Cardiac muscle cell (in vitro differentiated cells and primary cell): ENCODE measurements at regions not wholly inside any gene's neighbourhood (a gene's known extent, or its start where the extent isn't known, plus 50 kb on each side); places are given as distances from the start of the nearest gene placed in this dataset.

Experiments
- DNase-seq, 2 donors: peaks; one replicate each; pipeline versions ENCODE4 v3.0.0 to v3.0.0-alpha.2; 2010 to 2017; ENCODE audit warnings: low read depth in 1 of 2, low spot score in 1 of 2
- H3K27ac ChIP-seq: fragments of 200-600 bp; sonication (generic); 2 replicates; pipeline ENCODE4 v1.5.1; 2016
- H3K27me3 ChIP-seq: fragments of 200-600 bp; sonication (generic); 2 replicates; pipeline ENCODE4 v1.6.0; 2016; ENCODE audit warnings: control low read depth
- H3K36me3 ChIP-seq: fragments of 200-600 bp; sonication (generic); 2 replicates; pipeline ENCODE4 v1.5.1; 2016; ENCODE audit warnings: control low read depth
- H3K4me1 ChIP-seq: fragments of 200-600 bp; sonication (generic); 2 replicates; pipeline ENCODE4 v1.8.1; 2017; ENCODE audit warnings: low read depth, mild to moderate bottlenecking, mixed run types
- H3K4me3 ChIP-seq: fragments of 200-600 bp; sonication (generic); 2 replicates; pipeline ENCODE4 v1.5.1; 2016; ENCODE audit warnings: mild to moderate bottlenecking
- H3K9me3 ChIP-seq: fragments of 200-600 bp; sonication (generic); 2 replicates; pipeline ENCODE4 v1.5.1; 2017; ENCODE audit warnings: low read depth, mild to moderate bottlenecking, control low read depth
- TF ChIP-seq, protein P1 (sequence below): IDR thresholded peaks from 2 replicates; pipeline ENCODE4 v1.5.1; 2012; ENCODE audit warnings: low read depth, mild to moderate bottlenecking, low read length

- no peak overlapping the region for H3K27ac ChIP-seq
- H3K27me3 ChIP-seq = no peaks in the 10 kb centered on the region
- no peaks in the 10 kb centered on the region for H3K36me3 ChIP-seq
- no peak for DNase-seq
- no peaks in the 10 kb centered on the region for H3K9me3 ChIP-seq
- TF ChIP-seq, protein P1, sequence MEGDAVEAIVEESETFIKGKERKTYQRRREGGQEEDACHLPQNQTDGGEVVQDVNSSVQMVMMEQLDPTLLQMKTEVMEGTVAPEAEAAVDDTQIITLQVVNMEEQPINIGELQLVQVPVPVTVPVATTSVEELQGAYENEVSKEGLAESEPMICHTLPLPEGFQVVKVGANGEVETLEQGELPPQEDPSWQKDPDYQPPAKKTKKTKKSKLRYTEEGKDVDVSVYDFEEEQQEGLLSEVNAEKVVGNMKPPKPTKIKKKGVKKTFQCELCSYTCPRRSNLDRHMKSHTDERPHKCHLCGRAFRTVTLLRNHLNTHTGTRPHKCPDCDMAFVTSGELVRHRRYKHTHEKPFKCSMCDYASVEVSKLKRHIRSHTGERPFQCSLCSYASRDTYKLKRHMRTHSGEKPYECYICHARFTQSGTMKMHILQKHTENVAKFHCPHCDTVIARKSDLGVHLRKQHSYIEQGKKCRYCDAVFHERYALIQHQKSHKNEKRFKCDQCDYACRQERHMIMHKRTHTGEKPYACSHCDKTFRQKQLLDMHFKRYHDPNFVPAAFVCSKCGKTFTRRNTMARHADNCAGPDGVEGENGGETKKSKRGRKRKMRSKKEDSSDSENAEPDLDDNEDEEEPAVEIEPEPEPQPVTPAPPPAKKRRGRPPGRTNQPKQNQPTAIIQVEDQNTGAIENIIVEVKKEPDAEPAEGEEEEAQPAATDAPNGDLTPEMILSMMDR = no peak
- H3K4me1 ChIP-seq = no peaks in the 10 kb centered on the region
- no peak overlapping the region for H3K4me3 ChIP-seq
These were observed 54.5 kb upstream of the TAGAP start for GRCh38 chr6:159099276-159099675.

GRCh38 chr6:159098636-159099106 is 53.9 kb upstream of the TAGAP start:
- no peak overlapping the region for H3K27ac ChIP-seq
- H3K4me3 ChIP-seq = no peak overlapping the region
- H3K27me3 ChIP-seq = no peaks in the 10 kb centered on the region
- no peaks in the 10 kb centered on the region for H3K4me1 ChIP-seq
- TF ChIP-seq, protein P1 = no peak
- H3K9me3 ChIP-seq = no peaks in the 10 kb centered on the region
- no peaks in the 10 kb centered on the region for H3K36me3 ChIP-seq
- DNase-seq = no peak

DNA sequence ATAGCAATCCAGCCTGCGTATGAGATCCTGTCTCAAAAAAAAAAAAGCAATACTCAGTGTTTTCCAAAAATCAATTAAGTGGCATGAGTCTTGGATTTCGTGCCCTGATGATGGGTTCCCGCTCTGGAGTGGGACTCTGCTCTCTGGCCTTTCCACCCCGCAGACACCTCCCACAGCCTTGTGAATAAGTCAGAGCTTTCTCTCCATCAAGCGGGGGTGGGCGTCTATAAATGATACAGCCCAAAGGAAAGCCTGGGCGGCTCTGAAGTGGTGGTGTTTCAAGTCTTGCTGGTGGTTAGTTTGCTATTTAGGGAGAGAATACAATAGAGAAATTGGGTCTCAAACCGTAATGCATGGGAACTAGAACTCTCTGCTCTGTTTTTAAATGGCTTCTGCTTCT is 52.5 kb upstream of the TAGAP start:
- Histone ChIP-seq H3K27me3 (no peaks in the 10 kb centered on the region), H3K27ac (no peak overlapping the region), H3K4me1 (no peaks in the 10 kb centered on the region), H3K4me3 (no peak overlapping the region), H3K36me3 (no peaks in the 10 kb centered on the region), H3K9me3 (no peaks in the 10 kb centered on the region)
- DNase-seq = no peak
- TF ChIP-seq, protein P1 = no peak

- H3K4me3 ChIP-seq = no peak overlapping the region
- H3K27me3 ChIP-seq = no peaks in the 10 kb centered on the region
- H3K9me3 ChIP-seq = no peaks in the 10 kb centered on the region
- no peaks in the 10 kb centered on the region for H3K4me1 ChIP-seq
- no peak for DNase-seq
- TF ChIP-seq, protein P1 = no peak
- no peak overlapping the region for H3K27ac ChIP-seq
- no peaks in the 10 kb centered on the region for H3K36me3 ChIP-seq
These were observed 50.8 kb upstream of the TAGAP start for GRCh38 chr6:159095616-159096015.

GRCh38 chr6:159094444-159095252 is 49.9 kb upstream of the TAGAP start:
- Histone ChIP-seq H3K4me3 (no peak overlapping the region), H3K36me3 (no peaks in the 10 kb centered on the region), H3K27me3 (no peaks in the 10 kb centered on the region), H3K9me3 (no peaks in the 10 kb centered on the region), H3K27ac (no peak overlapping the region), H3K4me1 (no peaks in the 10 kb centered on the region)
- TF ChIP-seq, protein P1 = no peak
- DNase-seq = no peak
